Skeletal muscle cell (primary cell): ENCODE measurements at regions not wholly inside any gene's neighbourhood (a gene's known extent, or its start where the extent isn't known, plus 50 kb on each side); places are given as distances from the start of the nearest gene placed in this dataset.

Experiments
- DNase-seq: peaks from one replicate; pipeline ENCODE4 v3.0.0-alpha.2; 2010; ENCODE audit warnings: low read depth
- H3K4me3 ChIP-seq: 2 replicates; pipeline ENCODE4 v1.5.1; 2011; ENCODE audit warnings: low read depth, mild to moderate bottlenecking, control low read depth, low read length, moderate library complexity

- H3K4me3 ChIP-seq, result no peak overlapping the region
- DNase-seq, result peak; percentile 59
These were observed 167.3 kb downstream of the DACT1 start for GRCh38 chr14:58805057-58805456.

GRCh38 chr14:58805605-58806409 lies 168.0 kb downstream of the DACT1 start:
- H3K4me3 ChIP-seq, result no peak overlapping the region
- peak; percentile 62 for DNase-seq

DNA sequence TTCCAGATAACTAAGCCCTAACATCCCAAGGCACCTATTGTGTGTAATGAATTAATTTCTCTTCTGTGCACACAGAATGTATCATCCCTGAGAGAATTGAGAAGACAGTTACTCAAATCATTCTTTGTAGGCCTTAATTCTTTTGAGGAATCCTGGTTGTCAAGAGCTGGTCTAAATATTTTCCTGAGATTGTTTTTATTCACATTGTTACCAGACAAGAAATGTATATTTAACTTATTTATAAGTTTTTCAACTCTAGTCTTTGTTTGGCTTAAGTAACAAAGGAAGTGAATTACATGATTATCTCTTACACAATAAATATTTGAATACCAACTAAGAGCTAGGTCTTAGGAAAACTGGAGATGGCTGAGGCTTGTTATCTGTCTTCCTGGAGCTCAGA lies 169.4 kb downstream of the DACT1 start:
- no peak overlapping the region for H3K4me3 ChIP-seq
- DNase-seq, result no peak

- no peak for DNase-seq
- H3K4me3 ChIP-seq, result no peak overlapping the region
These were observed 171.1 kb downstream of the DACT1 start for GRCh38 chr14:58808828-58809227.

DNA sequence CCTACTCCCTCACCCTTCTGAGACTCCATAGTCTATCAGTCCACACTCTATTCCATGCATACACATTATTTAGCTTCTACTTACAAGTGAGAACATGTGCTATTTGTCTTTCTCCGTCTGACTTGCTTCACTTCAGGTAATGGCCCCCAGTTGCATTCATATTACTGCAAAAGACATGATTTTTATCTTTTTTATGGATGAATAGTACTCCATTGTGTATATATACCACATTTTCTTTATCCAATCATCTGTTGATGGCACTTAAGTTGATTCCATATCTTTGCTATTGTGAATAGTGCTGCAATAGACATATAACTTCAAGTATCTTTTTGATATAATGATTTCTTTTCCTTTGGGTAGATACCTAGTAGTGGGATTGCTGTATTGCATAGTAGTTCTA lies 171.8 kb downstream of the DACT1 start:
- no peak overlapping the region for H3K4me3 ChIP-seq
- DNase-seq, result no peak

- DNase-seq, result no peak
- no peak overlapping the region for H3K4me3 ChIP-seq
These were observed 174.5 kb downstream of the DACT1 start for GRCh38 chr14:58812050-58812910.

- DNase-seq, result no peak
- no peak overlapping the region for H3K4me3 ChIP-seq
These were observed 176.0 kb downstream of the DACT1 start for GRCh38 chr14:58813745-58814144.

DNA sequence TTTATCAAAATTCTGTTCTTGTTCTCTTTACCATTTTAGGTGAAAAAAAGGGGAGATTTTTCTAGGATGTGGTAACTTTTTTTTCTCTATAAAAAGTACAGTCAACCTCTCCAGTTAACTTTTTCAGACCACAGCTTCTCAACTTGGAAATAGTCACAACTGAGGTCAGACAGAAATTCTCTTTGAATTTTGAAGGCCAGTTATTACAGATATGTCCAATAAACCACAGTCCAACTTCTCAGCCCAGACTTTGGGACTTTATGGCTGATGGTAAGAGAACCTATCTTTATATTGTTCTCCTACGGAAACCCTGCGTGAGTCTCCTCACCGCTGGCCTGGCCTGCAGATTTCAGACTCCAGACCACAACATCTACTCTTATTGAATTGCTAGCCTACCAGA lies 176.7 kb downstream of the DACT1 start:
- H3K4me3 ChIP-seq, result no peak overlapping the region
- no peak for DNase-seq

- H3K4me3 ChIP-seq, result no peak overlapping the region
- DNase-seq, result no peak
These were observed 177.5 kb downstream of the DACT1 start for GRCh38 chr14:58815161-58815701.

- no peak for DNase-seq
- H3K4me3 ChIP-seq, result no peak overlapping the region
These were observed 178.0 kb downstream of the DACT1 start for GRCh38 chr14:58815794-58816193.

DNA sequence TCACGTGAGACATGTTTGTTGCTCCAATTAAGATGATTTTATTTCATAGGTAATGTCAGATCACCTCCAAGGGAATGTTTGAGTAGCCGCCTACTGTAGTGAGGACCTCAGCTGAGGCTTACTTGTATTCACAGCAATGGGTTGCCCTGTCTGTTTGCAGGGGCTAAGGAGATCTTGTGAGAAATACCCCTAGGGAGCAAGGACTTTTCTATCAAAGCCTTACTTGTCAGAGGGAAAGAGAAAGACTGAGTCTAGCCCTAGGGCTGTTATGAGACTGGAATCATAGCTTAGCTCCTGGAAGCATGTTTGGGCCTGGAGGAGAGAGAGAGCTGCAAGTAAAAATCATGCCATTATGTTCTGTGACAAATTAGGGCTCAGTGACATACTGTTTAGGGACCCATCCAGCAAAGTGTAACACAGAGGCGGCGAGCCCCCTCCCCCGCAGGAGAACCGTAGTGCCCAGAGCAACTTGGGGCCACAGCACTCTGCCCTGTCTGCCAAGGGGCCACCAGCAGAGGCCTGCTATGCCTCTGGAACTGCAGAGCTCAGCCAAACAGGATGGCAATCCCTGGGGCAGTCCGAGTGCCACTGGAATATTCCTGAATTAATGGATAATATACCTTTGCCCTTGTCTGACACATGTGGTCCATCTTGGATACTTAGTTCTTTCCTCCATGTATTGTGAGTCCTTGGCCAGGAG lies 178.8 kb downstream of the DACT1 start:
- no peak for DNase-seq
- no peak overlapping the region for H3K4me3 ChIP-seq

- DNase-seq, result no peak
- no peak overlapping the region for H3K4me3 ChIP-seq
These were observed 180.1 kb downstream of the DACT1 start for GRCh38 chr14:58817846-58818245.

GRCh38 chr14:58820032-58820431 lies 182.3 kb downstream of the DACT1 start:
- no peak for DNase-seq
- no peak overlapping the region for H3K4me3 ChIP-seq

- H3K4me3 ChIP-seq, result no peak overlapping the region
- no peak for DNase-seq
These were observed 183.7 kb downstream of the DACT1 start for GRCh38 chr14:58821421-58821820.

- DNase-seq, result no peak
- no peak overlapping the region for H3K4me3 ChIP-seq
These were observed 185.1 kb downstream of the DACT1 start for GRCh38 chr14:58822856-58823255.

DNA sequence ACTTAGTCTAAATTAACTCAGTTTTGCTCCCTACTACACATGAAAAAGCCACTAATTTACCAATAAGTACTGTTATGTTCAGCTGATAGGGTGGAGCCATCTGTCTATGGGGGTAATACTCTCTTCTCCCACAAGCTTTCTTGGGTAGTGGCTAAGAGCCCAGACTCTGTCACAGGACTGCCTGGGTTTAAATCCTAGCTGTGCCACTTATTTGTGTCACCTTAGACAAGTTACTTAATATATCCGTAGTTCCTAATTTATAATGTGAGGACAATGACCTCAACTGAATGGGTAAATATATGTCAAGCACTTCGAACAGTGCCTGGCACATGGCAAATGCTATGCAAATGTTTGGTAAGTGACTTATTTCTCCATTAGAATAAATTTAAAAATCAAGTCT lies 185.6 kb downstream of the DACT1 start:
- H3K4me3 ChIP-seq, result no peak overlapping the region
- DNase-seq, result no peak

DNA sequence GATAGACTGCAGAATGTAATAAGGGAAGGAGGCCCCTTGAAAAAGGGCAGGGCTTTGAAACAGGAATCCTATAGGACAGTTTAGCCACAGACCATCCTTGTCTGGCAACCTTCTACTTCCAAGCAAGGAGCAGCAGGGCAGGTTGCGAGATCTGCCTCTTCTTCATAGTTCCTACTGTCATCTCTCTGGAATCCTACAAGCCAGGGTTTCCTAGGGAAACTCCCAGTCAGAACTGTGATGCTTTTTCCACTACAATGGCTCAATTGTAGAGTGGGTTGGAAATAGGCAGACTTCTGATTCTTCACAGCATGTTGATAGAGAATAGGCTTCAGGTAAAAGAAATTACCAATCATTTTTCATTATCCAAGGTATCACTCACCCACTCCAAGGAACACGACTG lies 186.3 kb downstream of the DACT1 start:
- DNase-seq, result no peak
- H3K4me3 ChIP-seq, result no peak overlapping the region

DNA sequence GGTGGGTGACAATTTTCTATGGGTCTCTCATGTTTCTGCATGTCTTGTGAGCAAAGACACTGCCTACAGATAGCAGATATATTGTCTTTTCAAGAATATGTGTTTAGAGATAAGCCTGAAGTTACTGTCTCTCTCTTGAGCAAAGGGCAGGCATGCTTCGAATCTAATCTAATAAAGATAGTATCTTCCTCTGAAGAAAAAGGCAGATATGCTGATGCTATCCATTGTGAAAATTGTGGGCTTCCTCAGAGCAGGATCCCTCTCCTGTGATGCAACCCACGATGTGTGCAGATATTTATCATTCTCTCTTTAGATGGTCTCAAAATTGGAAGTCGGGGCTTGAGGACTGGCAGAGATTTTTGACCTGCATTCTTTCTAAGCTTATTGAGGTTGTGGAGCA lies 187.0 kb downstream of the DACT1 start:
- H3K4me3 ChIP-seq, result no peak overlapping the region
- DNase-seq, result no peak

DNA sequence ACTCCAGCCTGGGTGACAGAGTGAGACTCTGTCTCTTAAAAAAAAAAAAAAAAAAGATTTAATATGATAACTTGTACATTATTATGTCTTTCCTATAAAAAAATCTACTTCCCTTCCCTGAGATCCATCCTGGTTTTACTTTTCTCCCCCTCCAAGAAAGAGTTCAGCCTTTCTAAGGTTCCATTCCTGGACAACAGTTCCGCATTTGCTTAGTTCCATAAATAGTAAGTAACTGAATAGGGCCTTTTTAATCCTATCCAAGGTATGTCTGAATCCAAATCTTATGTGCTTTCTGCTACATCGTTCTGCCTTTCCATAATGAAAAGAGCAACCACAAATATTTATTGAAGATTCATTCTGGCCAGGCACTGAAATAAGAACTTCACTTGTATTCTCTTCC lies 187.8 kb downstream of the DACT1 start:
- DNase-seq, result no peak

More for the DNA sequence above, 187.8 kb downstream of the DACT1 start:
- no peak overlapping the region for H3K4me3 ChIP-seq
